Vagina (tissue), 2 donors: ENCODE measurements at regions not wholly inside any gene's neighbourhood (a gene's known extent, or its start where the extent isn't known, plus 50 kb on each side); places are given as distances from the start of the nearest gene placed in this dataset.

Source experiments
- DNase-seq, 2 donors: peaks; one replicate each; pipeline ENCODE4 v3.0.0-alpha.2; 2017; ENCODE audit errors: extremely low spot score in 2 of 2
- H3K27ac ChIP-seq: fragments of 200-600 bp; sonication (generic); one replicate; pipeline ENCODE4 v1.5.1; 2019
- H3K27me3 ChIP-seq: fragments of 200-600 bp; sonication (generic); one replicate; pipeline ENCODE4 v1.5.1; 2019
- H3K36me3 ChIP-seq, 2 donors: fragments of 200-600 bp; sonication (generic); one replicate each; pipeline ENCODE4 v1.5.1; 2017 to 2019
- H3K4me1 ChIP-seq: fragments of 200-600 bp; sonication (generic); one replicate; pipeline ENCODE4 v1.5.1; 2019
- H3K4me3 ChIP-seq, 2 donors: fragments of 200-600 bp; sonication (generic); 1 replicate in 1 of 2; 2 replicates in 1 of 2; pipeline ENCODE4 v1.5.1; 2016 to 2019
- H3K9me3 ChIP-seq: fragments of 200-600 bp; sonication (generic); one replicate; pipeline ENCODE4 v1.5.1; 2019
- POLR2A ChIP-seq, 2 donors: fragments of 450-650 bp; IDR thresholded peaks; one replicate each; pipeline ENCODE4 v1.6.1; 2017; ENCODE audit warnings: antibody characterized with exemption in 2 of 2, mild to moderate bottlenecking in 2 of 2, moderate library complexity in 2 of 2
- POLR2AphosphoS5 ChIP-seq, 2 donors: sonication (generic); formaldehyde crosslinking; IDR thresholded peaks; one replicate each; pipeline ENCODE4 v1.9.0; 2017; ENCODE audit warnings: antibody characterized with exemption in 2 of 2, mild to moderate bottlenecking in 2 of 2, low read depth in 1 of 2; ENCODE audit not compliant: insufficient read depth in 1 of 2
- intact Hi-C: fragments of 100-400 bp; cut with DNase I; formaldehyde crosslinking; loops from one replicate; pipeline ENCODE4 v1.15.1; 2023
- TF ChIP-seq, protein P1 (sequence below), 3 experiments: fragments of 450-650 bp in 2 of 3; fragments of 200-600 bp in 1 of 3; sonication (generic) in 1 of 3; IDR thresholded peaks; one replicate each; pipeline ENCODE4 v1.5.1; 2017 to 2019; ENCODE audit warnings: antibody characterized with exemption in 3 of 3, mild to moderate bottlenecking in 2 of 3, moderate library complexity in 2 of 3

DNA sequence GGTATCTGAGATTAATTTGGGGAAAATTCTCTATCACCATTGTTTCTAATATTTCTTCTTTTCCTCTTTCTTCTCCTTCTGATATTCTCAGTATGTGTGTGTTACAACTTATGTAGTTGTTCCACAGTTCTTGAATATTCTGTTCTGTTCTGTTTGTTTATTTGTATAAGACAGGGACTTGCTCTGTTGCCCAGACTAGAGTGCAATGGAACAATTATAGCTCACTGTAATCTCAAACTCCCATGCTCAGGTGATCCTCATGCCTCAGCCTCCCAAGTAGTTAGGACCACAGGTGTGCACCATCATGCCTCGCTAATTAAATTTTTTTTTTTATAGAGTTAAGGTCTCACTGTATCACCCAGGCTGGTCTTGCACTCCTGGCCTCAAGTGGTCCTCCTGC is 145.8 kb upstream of the TUT7 start:
- no peaks in the 10 kb centered on the region for H3K27me3 ChIP-seq
- DNase-seq, result no peak
- no peaks in the 10 kb centered on the region for H3K4me1 ChIP-seq
- no peaks in the 10 kb centered on the region for H3K36me3 ChIP-seq
- intact Hi-C loops, result no loop called here
- no peak overlapping the region for H3K4me3 ChIP-seq
- H3K27ac ChIP-seq, result no peak overlapping the region
- H3K9me3 ChIP-seq, result no peaks in the 10 kb centered on the region
- no peak for TF ChIP-seq POLR2A (IDR thresholded peaks at IDR 0.05)
- TF ChIP-seq POLR2AphosphoS5 (IDR thresholded peaks at IDR 0.05; ENCODE audit: insufficient read depth in 1 of 2, low read depth in 1 of 2), result no peak
- TF ChIP-seq, protein P1, sequence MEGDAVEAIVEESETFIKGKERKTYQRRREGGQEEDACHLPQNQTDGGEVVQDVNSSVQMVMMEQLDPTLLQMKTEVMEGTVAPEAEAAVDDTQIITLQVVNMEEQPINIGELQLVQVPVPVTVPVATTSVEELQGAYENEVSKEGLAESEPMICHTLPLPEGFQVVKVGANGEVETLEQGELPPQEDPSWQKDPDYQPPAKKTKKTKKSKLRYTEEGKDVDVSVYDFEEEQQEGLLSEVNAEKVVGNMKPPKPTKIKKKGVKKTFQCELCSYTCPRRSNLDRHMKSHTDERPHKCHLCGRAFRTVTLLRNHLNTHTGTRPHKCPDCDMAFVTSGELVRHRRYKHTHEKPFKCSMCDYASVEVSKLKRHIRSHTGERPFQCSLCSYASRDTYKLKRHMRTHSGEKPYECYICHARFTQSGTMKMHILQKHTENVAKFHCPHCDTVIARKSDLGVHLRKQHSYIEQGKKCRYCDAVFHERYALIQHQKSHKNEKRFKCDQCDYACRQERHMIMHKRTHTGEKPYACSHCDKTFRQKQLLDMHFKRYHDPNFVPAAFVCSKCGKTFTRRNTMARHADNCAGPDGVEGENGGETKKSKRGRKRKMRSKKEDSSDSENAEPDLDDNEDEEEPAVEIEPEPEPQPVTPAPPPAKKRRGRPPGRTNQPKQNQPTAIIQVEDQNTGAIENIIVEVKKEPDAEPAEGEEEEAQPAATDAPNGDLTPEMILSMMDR (IDR thresholded peaks at IDR 0.05), result no peak

DNA sequence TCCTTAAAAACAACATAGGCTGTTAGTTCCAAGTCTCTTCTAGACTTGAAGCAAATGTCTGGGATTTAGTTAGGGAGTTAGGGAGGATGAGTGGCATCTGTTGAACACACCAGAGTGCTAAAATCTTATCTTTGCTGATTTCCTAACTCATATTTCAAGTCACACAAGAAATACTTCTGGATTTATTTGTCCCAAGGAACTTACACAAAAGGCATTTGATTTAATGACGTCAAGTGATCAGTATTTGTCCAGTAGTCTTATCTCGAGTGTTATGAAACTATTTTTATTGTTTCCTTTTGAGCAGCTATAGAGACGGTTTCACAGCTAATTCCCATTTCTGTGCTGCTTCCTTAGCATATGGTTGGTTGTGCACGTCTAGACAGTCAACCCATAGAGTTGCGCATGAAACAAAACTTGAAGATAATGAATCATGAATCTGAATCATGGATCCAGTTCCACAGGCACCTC is 140.5 kb upstream of the TUT7 start:
- TF ChIP-seq POLR2AphosphoS5 (IDR thresholded peaks at IDR 0.05; ENCODE audit: insufficient read depth in 1 of 2, low read depth in 1 of 2), result peak in 1 of 2 donors; percentile 36
- TF ChIP-seq, protein P1 (IDR thresholded peaks at IDR 0.05), result no peak
- TF ChIP-seq POLR2A (IDR thresholded peaks at IDR 0.05), result no peak
- no peaks in the 10 kb centered on the region for H3K27me3 ChIP-seq
- no peak overlapping the region for H3K27ac ChIP-seq
- no peaks in the 10 kb centered on the region for H3K36me3 ChIP-seq
- no peak overlapping the region for H3K4me3 ChIP-seq
- no peak for DNase-seq
- no peaks in the 10 kb centered on the region for H3K9me3 ChIP-seq
- peaks cover 8% of the 10 kb centered on the region for H3K4me1 ChIP-seq
- intact Hi-C loops, result no loop called here

DNA sequence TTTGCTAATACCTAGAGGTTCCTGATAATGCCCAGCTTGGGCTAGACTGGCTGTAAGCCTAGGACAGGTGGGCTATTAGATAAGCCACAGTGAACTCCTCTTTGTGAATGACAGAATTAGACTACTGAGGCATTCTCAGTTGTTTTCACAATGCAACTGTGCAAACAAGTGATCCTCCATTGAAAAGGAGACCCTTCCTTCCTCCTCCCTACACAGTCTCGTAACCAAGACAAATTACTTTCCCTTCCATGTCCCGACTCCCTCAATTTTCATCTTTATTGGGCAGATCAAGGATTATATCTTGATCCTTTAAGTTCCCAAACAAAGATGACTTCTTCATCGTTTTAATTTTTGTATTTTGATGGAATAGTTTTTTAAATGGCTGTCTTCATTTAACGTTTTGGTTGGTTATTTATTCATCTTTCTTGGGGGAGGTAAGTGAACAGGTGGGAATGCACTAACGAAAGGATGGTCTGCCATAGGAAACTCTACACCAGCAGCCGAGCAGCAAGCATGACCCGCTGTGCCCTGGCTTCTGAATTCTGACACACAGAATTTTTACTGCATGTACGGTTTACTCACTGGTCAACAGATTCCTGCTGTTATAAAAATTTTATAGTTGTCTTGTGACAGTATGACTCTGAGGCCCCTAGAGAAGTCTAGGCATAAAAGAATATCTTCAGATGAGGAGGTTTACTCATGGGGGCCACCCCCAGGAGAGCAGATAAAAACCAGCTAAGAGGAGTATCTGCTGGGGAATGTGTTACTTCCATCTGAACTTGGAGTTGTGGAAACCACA is 137.5 kb upstream of the TUT7 start:
- no peaks in the 10 kb centered on the region for H3K27me3 ChIP-seq
- no peak overlapping the region for H3K27ac ChIP-seq
- H3K36me3 ChIP-seq, result no peaks in the 10 kb centered on the region
- DNase-seq, result no peak
- peaks cover 8% of the 10 kb centered on the region for H3K4me1 ChIP-seq
- H3K4me3 ChIP-seq, result no peak overlapping the region
- intact Hi-C loops, result no loop called here
- TF ChIP-seq POLR2A (IDR thresholded peaks at IDR 0.05) (no peak), POLR2AphosphoS5 (IDR thresholded peaks at IDR 0.05; ENCODE audit: insufficient read depth in 1 of 2, low read depth in 1 of 2) (no peak)
- TF ChIP-seq, protein P1 (IDR thresholded peaks at IDR 0.05), result no peak
- H3K9me3 ChIP-seq, result no peaks in the 10 kb centered on the region

DNA sequence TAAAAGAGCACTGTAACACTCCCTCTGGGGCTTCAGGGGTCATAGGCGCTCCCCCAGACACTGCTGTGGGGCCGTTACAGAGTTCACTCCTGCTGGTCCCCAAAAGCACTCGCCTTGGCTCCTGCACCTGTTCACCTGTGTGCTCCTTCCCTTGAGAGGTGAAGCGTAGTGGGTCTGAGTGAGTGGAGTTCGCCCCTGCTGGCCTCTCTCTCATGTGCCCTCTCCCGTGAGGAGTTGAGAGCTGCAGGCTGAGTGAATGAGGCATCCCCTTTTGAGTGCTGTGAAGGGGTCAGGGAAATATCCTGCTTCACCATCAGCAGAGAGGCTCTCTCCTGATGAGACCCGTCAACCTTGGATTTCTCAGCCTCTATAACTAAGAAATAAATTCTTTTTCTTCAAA is 134.6 kb upstream of the TUT7 start:
- no peak for TF ChIP-seq POLR2A (IDR thresholded peaks at IDR 0.05)
- TF ChIP-seq POLR2AphosphoS5 (IDR thresholded peaks at IDR 0.05; ENCODE audit: insufficient read depth in 1 of 2, low read depth in 1 of 2), result no peak
- intact Hi-C loops, result loop anchor here (5.0 to 10.0 kb wide), 2 partner anchors 456 to 834 kb away; partner anchors contain the start of gene GAS1
- no peak for DNase-seq
- Histone ChIP-seq H3K27ac (no peak overlapping the region), H3K4me3 (no peak overlapping the region), H3K36me3 (no peaks in the 10 kb centered on the region), H3K9me3 (no peaks in the 10 kb centered on the region), H3K4me1 (peaks cover 8% of the 10 kb centered on the region), H3K27me3 (no peaks in the 10 kb centered on the region)

DNA sequence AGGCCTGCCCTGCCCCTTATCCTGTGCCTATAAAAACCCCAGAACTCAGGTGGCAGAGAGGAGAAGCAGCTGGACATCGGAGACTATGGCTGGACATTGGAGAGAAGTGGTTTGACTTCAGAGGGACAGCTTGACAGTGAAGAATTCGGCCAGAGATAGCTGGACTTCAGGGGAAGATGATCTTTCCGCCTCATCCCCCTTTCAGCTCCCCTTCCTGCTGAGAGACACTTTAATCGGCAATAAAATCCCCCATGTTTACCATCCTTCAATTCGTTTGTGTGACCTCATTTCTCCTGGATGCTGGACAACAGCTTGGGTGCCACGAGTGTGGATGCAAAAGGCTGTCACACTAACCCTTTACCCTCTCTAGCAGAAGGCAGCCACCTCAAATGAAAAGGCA is 134.1 kb upstream of the TUT7 start:
- H3K9me3 ChIP-seq, result no peaks in the 10 kb centered on the region
- H3K4me3 ChIP-seq, result no peak overlapping the region
- TF ChIP-seq POLR2AphosphoS5 (IDR thresholded peaks at IDR 0.05; ENCODE audit: insufficient read depth in 1 of 2, low read depth in 1 of 2) (no peak), POLR2A (IDR thresholded peaks at IDR 0.05) (no peak)
- TF ChIP-seq, protein P1 (IDR thresholded peaks at IDR 0.05), result no peak
- DNase-seq, result no peak
- no peaks in the 10 kb centered on the region for H3K27me3 ChIP-seq
- H3K36me3 ChIP-seq, result no peaks in the 10 kb centered on the region
- H3K27ac ChIP-seq, result no peak overlapping the region
- intact Hi-C loops, result loop anchor here (5.0 to 10.0 kb wide), 2 partner anchors 456 to 834 kb away; partner anchors contain the start of gene GAS1
- H3K4me1 ChIP-seq, result peaks cover 8% of the 10 kb centered on the region
